OCI-LY7 (cell line): ENCODE measurements at regions not wholly inside any gene's neighbourhood (a gene's known extent, or its start where the extent isn't known, plus 50 kb on each side); places are given as distances from the start of the nearest gene placed in this dataset.

ENCODE experiments used
- BruUV-seq: library from RNA; stranded (reverse); fragments of 400-500 nt; replicated peaks from 2 replicates; lab custom pipeline; 2021; lab: Mats Ljungman, UMichigan
- CTCF ChIA-PET: fragments of 300-600 bp; sonication (Branson Sonifier 250); formaldehyde crosslinking; loops from one replicate; lab custom pipeline; 2022; ENCODE audit warnings: antibody characterized with exemption; ENCODE audit not compliant: unreplicated experiment; lab: Charles Lee
- POLR2A ChIA-PET: fragments of 300-600 bp; sonication (Branson Sonifier 250); formaldehyde crosslinking; loops from one replicate; lab custom pipeline; 2022; ENCODE audit warnings: antibody characterized with exemption; lab: Charles Lee
- DNase-seq: peaks from one replicate; pipeline ENCODE4 v3.0.0-alpha.2; 2015; ENCODE audit warnings: low spot score
- H2AFZ ChIP-seq: fragments of 200-600 bp; sonication (generic), shearing (Covaris generic); 2 replicates; pipeline ENCODE4 v1.6.1; 2014; ENCODE audit warnings: mild to moderate bottlenecking, antibody characterized with exemption, low read length, moderate library complexity
- H3K27ac ChIP-seq: fragments of 200-600 bp; sonication (generic); 2 replicates; pipeline ENCODE4 v1.5.1; 2014; ENCODE audit warnings: mixed run types, low read depth, mild to moderate bottlenecking, moderate library complexity, low read length, inconsistent platforms; ENCODE audit not compliant: poor library complexity, severe bottlenecking
- H3K36me3 ChIP-seq: fragments of 200-600 bp; sonication (generic); 2 replicates; pipeline ENCODE4 v1.6.1; 2014; ENCODE audit warnings: mild to moderate bottlenecking, antibody characterized with exemption, low read length, moderate library complexity, mixed read lengths; ENCODE audit not compliant: insufficient read depth
- H3K4me1 ChIP-seq: fragments of 200-600 bp; sonication (generic); 2 replicates; pipeline ENCODE4 v1.5.1; 2014; ENCODE audit warnings: mild to moderate bottlenecking, low read length; ENCODE audit not compliant: insufficient read depth, poor library complexity, severe bottlenecking
- H3K4me2 ChIP-seq: fragments of 200-600 bp; sonication (generic); 2 replicates; pipeline ENCODE4 v1.6.1; 2014; ENCODE audit warnings: mild to moderate bottlenecking, low read length
- H3K4me3 ChIP-seq: fragments of 200-600 bp; sonication (generic); 2 replicates; pipeline ENCODE4 v1.5.1; 2014; ENCODE audit warnings: mild to moderate bottlenecking, low read depth, low read length; ENCODE audit not compliant: poor library complexity, severe bottlenecking
- H3K79me2 ChIP-seq: fragments of 200-600 bp; sonication (generic); 2 replicates; pipeline ENCODE4 v1.6.1; 2016; ENCODE audit warnings: low read depth, mild to moderate bottlenecking, low read length, moderate library complexity, mixed read lengths; ENCODE audit not compliant: insufficient read depth
- H3K9me2 ChIP-seq: fragments of 200-600 bp; sonication (generic); 2 replicates; pipeline ENCODE4 v1.6.1; 2016; ENCODE audit warnings: mild to moderate bottlenecking, low read length, mixed read lengths; ENCODE audit not compliant: insufficient read depth
- H3K9me3 ChIP-seq: fragments of 200-600 bp; sonication (generic); 2 replicates; pipeline ENCODE4 v1.6.1; 2014; ENCODE audit warnings: mild to moderate bottlenecking, mixed run types, low read length, mixed read lengths
- H4K20me1 ChIP-seq: fragments of 200-600 bp; sonication (generic); 2 replicates; pipeline ENCODE4 v1.6.1; 2014; ENCODE audit warnings: mild to moderate bottlenecking, antibody characterized with exemption, low read length, moderate library complexity, mixed read lengths; ENCODE audit not compliant: insufficient read depth
- CTCF ChIP-seq: fragments of 200-600 bp; sonication (generic); conservative IDR thresholded peaks from 2 replicates; pipeline ENCODE4 v1.5.1; 2014; ENCODE audit warnings: mild to moderate bottlenecking, antibody characterized with exemption, low read length, moderate library complexity, mixed read lengths
- EZH2phosphoT487 ChIP-seq: fragments of 200-600 bp; sonication (generic); IDR thresholded peaks from 2 replicates; pipeline ENCODE4 v1.6.1; 2018; ENCODE audit warnings: low read depth, borderline replicate concordance, mild to moderate bottlenecking, mixed run types, antibody characterized with exemption, low read length, moderate library complexity, mixed read lengths
- intact Hi-C: fragments of 100-400 bp; cut with micrococcal nuclease; formaldehyde crosslinking; loops from one replicate; pipeline ENCODE4 v1.10.0; 2022; ENCODE audit not compliant: unreplicated experiment

- no peak for DNase-seq
- POLR2A ChIA-PET = no interaction called here
- Histone ChIP-seq H3K4me1 (no peaks in the 10 kb centered on the region), H3K79me2 (no peaks in the 10 kb centered on the region), H4K20me1 (no peaks in the 10 kb centered on the region), H3K4me2 (no peak overlapping the region), H3K4me3 (no peak overlapping the region), H3K27ac (no peak overlapping the region), H3K36me3 (no peaks in the 10 kb centered on the region), H3K9me2 (no peaks in the 10 kb centered on the region), H3K9me3 (no peaks in the 10 kb centered on the region), H2AFZ (no peak overlapping the region)
- no peak for TF ChIP-seq CTCF
- no peak for TF ChIP-seq EZH2phosphoT487
- no TSS peak for BruUV-seq
- CTCF ChIA-PET = no interaction called here
- intact Hi-C loops = no loop called here
Observed at GRCh38 chr10:35749230-35749629, 107.1 kb upstream of the FZD8 start.

DNA sequence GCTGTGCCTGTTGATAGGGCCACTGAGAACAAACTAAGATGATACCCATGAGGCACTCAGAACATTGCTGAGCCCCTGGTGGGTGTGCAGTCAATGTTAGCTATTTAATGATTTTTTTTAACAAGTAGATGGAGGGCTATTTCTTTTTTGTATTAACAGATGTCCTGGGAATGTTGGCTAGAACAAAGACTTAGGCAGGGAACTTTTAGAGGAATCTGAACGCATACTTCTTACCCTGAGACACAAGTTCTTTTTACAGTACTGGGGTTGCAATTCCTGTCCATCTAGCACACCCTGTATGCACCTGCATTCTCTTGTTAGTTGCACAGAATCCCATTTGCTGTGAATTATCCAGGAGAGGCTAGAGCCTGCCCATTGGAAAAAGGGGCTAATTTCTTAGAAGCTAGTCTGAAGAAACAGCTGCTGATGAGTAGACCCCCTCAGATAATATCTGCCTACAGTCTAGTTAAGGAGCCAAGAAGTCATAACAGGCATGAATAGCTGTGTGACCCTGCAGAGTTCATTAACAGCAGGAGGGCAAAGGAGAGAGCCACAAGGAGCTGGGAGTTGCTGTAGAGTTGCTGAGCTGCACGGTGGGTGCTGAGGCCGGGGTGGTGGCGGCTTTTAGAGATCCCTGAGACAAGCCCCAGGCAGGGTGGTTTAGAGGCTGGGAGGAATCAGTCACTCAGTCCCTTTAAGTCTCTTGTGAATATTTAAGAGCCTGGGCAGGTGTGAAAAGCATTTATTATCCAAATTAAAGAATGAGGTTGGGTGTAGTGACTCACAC lies 103.7 kb upstream of the FZD8 start:
- TF ChIP-seq EZH2phosphoT487 = no peak
- no peak for TF ChIP-seq CTCF
- Histone ChIP-seq H3K36me3 (no peaks in the 10 kb centered on the region), H3K9me2 (no peaks in the 10 kb centered on the region), H2AFZ (no peak overlapping the region), H3K4me2 (no peak overlapping the region), H3K4me3 (no peak overlapping the region), H4K20me1 (no peaks in the 10 kb centered on the region), H3K79me2 (no peaks in the 10 kb centered on the region), H3K27ac (no peak overlapping the region), H3K4me1 (no peaks in the 10 kb centered on the region), H3K9me3 (no peaks in the 10 kb centered on the region)
- DNase-seq = no peak
- POLR2A ChIA-PET = interaction anchor here (0.6 kb wide), 1 partner anchor 1000 kb away, joined by 3 read pairs; no protein-coding TSS in a partner anchor
- BruUV-seq = no TSS peak
- intact Hi-C loops = no loop called here
- CTCF ChIA-PET = no interaction called here

- H3K79me2 ChIP-seq = no peaks in the 10 kb centered on the region
- CTCF ChIA-PET = no interaction called here
- no peaks in the 10 kb centered on the region for H4K20me1 ChIP-seq
- no peaks in the 10 kb centered on the region for H3K4me1 ChIP-seq
- intact Hi-C loops = no loop called here
- BruUV-seq = no TSS peak
- H2AFZ ChIP-seq = no peak overlapping the region
- TF ChIP-seq EZH2phosphoT487 = no peak
- TF ChIP-seq CTCF = no peak
- no peaks in the 10 kb centered on the region for H3K36me3 ChIP-seq
- no peak overlapping the region for H3K27ac ChIP-seq
- POLR2A ChIA-PET = interaction anchor here (0.5 kb wide), 1 partner anchor 877 kb away, joined by 5 read pairs; no protein-coding TSS in a partner anchor
- H3K4me2 ChIP-seq = no peak overlapping the region
- no peak for DNase-seq
- no peaks in the 10 kb centered on the region for H3K9me2 ChIP-seq
- no peak overlapping the region for H3K4me3 ChIP-seq
- no peaks in the 10 kb centered on the region for H3K9me3 ChIP-seq
Observed at GRCh38 chr10:35743851-35744250, 101.8 kb upstream of the FZD8 start.
